Smooth muscle cell of the brain vasculature (primary cell): ENCODE measurements at regions not wholly inside any gene's neighbourhood (a gene's known extent, or its start where the extent isn't known, plus 50 kb on each side); places are given as distances from the start of the nearest gene placed in this dataset.
"Not testable (repeated sequence)": the region's sequence is repeated elsewhere in the genome, so short reads cannot be mapped to it uniquely, and the experiment has no call there.

Experiments
- DNase-seq: peaks from one replicate; pipeline ENCODE4 v3.0.0-alpha.2; 2012; ENCODE audit warnings: low read depth, low spot score

- DNase-seq, result no peak
Observed at GRCh38 chr1:91605566-91605965, 104.9 kb downstream of the CDC7 start.

DNA sequence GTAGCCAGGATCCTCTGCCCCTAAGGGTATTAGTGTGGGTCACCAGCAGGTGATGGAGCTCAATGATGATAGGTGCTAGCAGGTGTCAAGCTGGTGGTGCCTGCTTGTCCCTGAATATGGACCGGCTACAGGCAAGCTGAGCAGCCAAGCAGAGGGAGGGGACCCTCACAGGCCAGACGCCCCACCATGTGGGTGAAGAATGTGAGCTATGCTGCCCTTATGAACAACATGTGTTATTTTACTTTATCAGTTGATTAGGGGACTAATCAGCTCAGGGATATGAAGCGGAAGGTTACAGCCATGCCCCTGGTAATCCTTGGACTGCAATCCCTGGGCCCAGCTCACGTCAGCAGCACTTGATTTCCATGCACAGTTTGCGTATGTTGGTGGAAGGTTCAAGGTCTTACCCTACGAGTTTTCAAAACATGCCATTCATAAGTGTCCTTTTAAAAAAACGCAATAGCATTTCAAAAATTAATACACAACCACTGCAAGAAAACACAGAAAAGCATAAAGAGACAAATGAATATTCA, 106.0 kb downstream of the CDC7 start:
- DNase-seq, result no peak

DNA sequence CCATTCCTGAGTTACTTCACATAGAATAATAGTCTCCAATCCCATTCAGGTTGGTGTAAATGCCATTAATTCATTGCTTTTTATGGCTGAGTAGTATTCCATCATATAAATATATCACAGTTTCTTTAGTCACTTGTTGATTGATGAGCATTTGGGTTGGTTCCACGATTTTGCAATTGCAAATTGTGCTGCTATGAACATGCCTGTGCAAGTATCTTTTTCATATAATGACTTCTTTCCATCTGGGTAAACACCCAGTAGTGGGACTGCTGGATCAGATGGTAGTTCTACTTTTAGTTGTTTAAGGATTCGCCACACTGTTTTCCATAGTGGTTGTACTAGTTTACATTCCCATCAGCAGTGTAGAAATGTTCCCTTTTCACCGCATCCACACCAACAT, 107.0 kb downstream of the CDC7 start:
- not testable (repeated sequence) for DNase-seq

- DNase-seq, result no peak
Observed at GRCh38 chr1:91608876-91609275, 108.2 kb downstream of the CDC7 start.

GRCh38 chr1:91609551-91609950, 108.9 kb downstream of the CDC7 start:
- DNase-seq, result no peak

DNA sequence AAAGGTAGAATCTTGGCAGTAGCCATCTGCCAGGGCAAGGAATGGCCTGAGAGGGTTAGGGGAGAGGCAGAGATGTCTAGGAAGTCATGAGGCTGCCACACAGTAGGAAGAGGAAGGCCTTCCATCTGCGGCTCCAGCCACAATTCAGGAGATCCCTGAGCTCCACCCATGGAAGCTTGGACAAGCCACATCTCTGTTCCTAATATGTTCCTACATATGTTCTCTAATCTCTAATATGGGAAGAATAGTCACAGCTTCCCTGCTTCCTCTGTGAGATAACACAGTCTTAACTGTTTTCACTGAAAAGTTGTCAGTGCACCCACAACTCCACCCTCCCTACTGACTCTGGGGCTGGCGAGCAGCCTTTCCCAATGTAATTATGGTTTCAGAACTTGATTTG, 109.5 kb downstream of the CDC7 start:
- no peak for DNase-seq

DNA sequence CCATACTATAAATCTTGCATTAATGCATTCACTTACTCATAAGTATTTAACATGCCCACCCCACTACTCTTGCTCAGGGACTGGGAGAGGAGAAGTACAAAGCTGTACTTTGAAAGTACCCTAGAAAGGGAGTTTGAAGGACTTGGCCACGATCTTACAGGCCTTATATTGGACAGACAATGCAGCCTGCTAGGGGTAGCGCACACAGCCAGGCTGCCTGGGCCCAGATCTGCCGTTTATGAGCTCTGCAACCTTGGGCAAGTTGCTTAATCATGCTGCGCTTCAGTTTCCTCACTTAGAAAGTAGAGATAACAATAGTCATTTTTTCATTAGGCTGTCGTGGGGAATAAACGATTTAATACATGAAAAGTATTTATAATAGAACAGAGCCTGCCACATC, 110.1 kb downstream of the CDC7 start:
- DNase-seq, result no peak

DNA sequence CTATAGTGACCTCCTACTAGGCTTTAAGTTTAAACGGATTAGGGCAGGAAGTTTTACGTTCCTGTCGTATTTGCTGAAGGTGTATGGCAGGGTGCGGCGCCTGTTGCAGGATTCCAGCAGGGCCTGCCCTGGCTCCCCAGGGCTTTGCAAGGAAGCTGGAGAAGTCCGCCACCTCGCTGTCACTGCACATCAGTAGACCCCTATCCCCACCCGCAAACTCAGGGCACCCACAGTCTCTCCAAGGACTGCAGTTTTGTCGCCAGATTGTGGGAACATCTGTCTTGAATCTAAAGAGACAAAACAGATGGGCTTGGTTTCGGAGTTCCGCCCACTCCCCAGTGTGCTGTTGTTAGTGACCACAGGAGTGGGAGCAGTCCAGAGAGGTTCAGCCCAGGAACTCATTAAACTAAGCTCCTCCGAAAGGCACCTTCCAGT, 110.8 kb downstream of the CDC7 start:
- no peak for DNase-seq

- no peak for DNase-seq
Observed at GRCh38 chr1:91613595-91613994, 112.9 kb downstream of the CDC7 start.

GRCh38 chr1:91616712-91617111, 116.1 kb downstream of the CDC7 start:
- no peak for DNase-seq

DNA sequence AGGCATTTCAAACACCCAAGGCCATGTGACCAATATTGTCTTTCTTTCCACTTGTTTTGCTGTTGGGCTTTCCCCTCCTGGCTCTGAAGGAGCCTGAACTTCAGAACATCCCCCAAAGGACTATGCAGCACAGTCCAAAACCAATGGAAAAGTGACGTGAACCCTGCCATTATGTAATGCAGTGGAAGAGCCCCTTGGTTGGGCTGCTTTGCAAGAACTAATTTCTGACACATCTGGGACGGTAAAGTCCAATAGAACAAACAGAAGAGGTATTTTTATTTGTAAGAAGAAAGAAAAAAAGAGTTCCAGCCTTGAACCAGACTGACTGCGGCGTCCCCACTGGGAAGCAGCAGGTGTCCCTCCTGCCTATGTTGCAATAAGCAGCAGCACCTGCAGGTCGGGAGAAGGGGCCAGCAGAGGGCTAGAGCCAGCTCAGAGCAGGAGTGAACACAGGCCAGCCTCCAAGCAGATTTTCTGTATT, 116.7 kb downstream of the CDC7 start:
- DNase-seq, result peak; percentile 62

DNA sequence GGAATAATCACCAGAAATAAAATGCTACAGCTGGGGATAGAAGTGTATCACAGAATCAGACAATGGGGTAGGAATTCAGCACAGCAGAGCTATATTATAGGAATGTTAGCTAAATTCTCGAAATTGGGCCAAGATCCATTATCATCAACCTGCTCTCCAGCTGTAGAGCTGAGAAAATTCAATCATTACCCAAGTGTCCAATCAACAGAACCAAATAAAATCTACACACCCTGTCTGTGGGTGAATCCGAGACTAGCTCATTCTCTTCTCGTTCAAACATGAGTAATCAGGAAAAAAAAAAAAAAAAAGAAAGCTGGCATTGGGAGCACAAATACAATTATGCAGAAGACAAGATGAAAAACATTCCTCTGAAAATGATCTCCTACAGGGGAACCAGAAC, 119.2 kb downstream of the CDC7 start:
- DNase-seq, result no peak

- DNase-seq, result no peak
Observed at GRCh38 chr1:91621360-91621759, 120.7 kb downstream of the CDC7 start.

GRCh38 chr1:91621907-91622306, 121.3 kb downstream of the CDC7 start:
- DNase-seq, result no peak

- DNase-seq, result no peak
Observed at GRCh38 chr1:91622616-91623015, 122.0 kb downstream of the CDC7 start.

DNA sequence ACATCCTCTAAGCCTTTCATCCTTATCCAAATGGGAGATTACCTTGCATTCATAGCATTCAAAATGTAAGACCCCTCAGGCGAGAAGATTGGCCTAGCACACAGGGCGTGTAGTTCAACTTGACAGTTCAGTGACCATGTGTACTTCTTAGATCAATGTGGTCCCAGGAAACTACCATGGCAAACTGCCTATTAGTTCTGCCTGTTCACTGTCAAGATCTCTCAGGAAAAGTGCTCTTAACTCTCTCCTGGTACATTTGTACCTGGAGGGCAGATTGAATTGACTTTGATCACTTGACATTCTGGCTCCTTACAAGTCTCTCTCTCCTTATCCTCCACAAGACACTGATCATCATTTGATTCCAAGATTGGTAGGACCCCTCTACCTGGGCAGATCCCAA, 122.4 kb downstream of the CDC7 start:
- no peak for DNase-seq

GRCh38 chr1:91624331-91624730, 123.7 kb downstream of the CDC7 start:
- no peak for DNase-seq
